Heart right ventricle (tissue), 16 donors: ENCODE measurements at regions not wholly inside any gene's neighbourhood (a gene's known extent, or its start where the extent isn't known, plus 50 kb on each side); places are given as distances from the start of the nearest gene placed in this dataset.
"Not testable (repeated sequence)": the region's sequence is repeated elsewhere in the genome, so short reads cannot be mapped to it uniquely, and the experiment has no call there.

ENCODE experiments used
- ATAC-seq, 8 donors: fragments of 200-7000 bp; cut with Tn5 transposase; one replicate each; pipeline ENCODE4 v1.9.1; 2020; ENCODE audit warnings: mild to moderate bottlenecking in 8 of 8, moderate library complexity in 8 of 8, moderate number of reproducible peaks in 1 of 8
- DNase-seq, 2 donors: peaks; one replicate each; pipeline ENCODE4 v3.0.0-alpha.2; 2020
- H3K27ac ChIP-seq, 10 donors: fragments of 200-600 bp; sonication (generic) in 2 of 10; one replicate each; pipeline versions ENCODE4 v1.5.0 to v1.8.0; 2020 to 2022; ENCODE audit warnings: mild to moderate bottlenecking in 3 of 10
- H3K27me3 ChIP-seq, 7 donors: fragments of 200-600 bp; one replicate each; pipeline ENCODE4 v1.8.0; 2021 to 2022; ENCODE audit warnings: mild to moderate bottlenecking in 2 of 7
- H3K36me3 ChIP-seq, 9 donors: fragments of 200-600 bp; sonication (generic) in 1 of 9; one replicate each; pipeline versions ENCODE4 v1.5.0 to v1.8.0; 2020 to 2022; ENCODE audit warnings: mild to moderate bottlenecking in 2 of 9
- H3K4me1 ChIP-seq, 9 donors: fragments of 200-600 bp; sonication (generic) in 1 of 9; one replicate each; pipeline versions ENCODE4 v1.5.0 to v1.8.0; 2020 to 2022; ENCODE audit warnings: mild to moderate bottlenecking in 4 of 9
- H3K4me3 ChIP-seq, 10 donors: fragments of 200-600 bp; sonication (generic) in 2 of 10; one replicate each; pipeline versions ENCODE4 v1.5.0 to v1.8.0; 2020 to 2022; ENCODE audit warnings: mild to moderate bottlenecking in 7 of 10, moderate library complexity in 2 of 10
- H3K9me3 ChIP-seq, 11 donors: fragments of 200-600 bp in 10 of 11; sonication (generic) in 2 of 11; one replicate each; pipeline versions ENCODE4 v1.5.0 to v1.8.0; 2013 to 2022; ENCODE audit warnings: mild to moderate bottlenecking in 2 of 11, control low read depth in 1 of 11, moderate library complexity in 1 of 11
- WGBS, 2 donors: extraction: QIAGEN DNeasy Blood & Tissue Kit; methylation state at CpG; one replicate each; pipeline ENCODE4 v1.1.7; 2013; ENCODE audit warnings: inconsistent platforms in 1 of 2; 5-methylcytosine and 5-hydroxymethylcytosine counted together
- intact Hi-C, 10 donors: fragments of 100-400 bp; cut with DNase I; formaldehyde crosslinking; loops; one replicate each; pipeline versions ENCODE4 v1.11.1 to v1.14.2; 2022
- TF ChIP-seq, protein P1 (sequence below), 9 donors: fragments of 200-600 bp; sonication (generic) in 2 of 9; IDR thresholded peaks; one replicate each; pipeline versions ENCODE4 v1.5.0 to v1.8.0; 2021 to 2022; ENCODE audit warnings: antibody characterized with exemption in 9 of 9, mild to moderate bottlenecking in 5 of 9, moderate library complexity in 1 of 9
- donor health status: Arrhythmogenic right ventricular cardiomyopathy.
- donor health status: ischemic (EF 13 %, LVEDD 7.1; RV severe dilation, severe dysfunction).
- donor health status: healthy with polysubstance abuse.
- donor health status: DM: no; HTN: yes; CAD: no.
- donor health status: DM: no; HTN: no; CAD: no.
- donor health status: ischemic (EF 25% LVEDD 6.9; RV normal size, moderate dysfunction).
- donor health status: ischemic (EF 25% LVEDD 5.7; RV mildly dilated, moderate dysfunction).
- donor health status: healthy.
- donor health status: DM: yes; HTN: yes; CAD: no.
- donor health status: Ischemic cardiomyopathy.
- donor health status: ischemic (EF 35%, LVEDD 5.7; RV mildly dilated, moderate dysfunction).
- donor health status: nonischemic (EF 11% LVEDD 7.7; RV severe dilation, severe dysfunction).
- donor health status: DM: yes; HTN: yes; CAD: no.
- donor health status: PGD.
- donor health status: ischemic (EF 29% LVEDD 5.4; RV normal size, mild dysfunction).
- donor health status: nonischemic (EF 23%, LVEDD 6.1; RV moderate dilation, normal function).

DNA sequence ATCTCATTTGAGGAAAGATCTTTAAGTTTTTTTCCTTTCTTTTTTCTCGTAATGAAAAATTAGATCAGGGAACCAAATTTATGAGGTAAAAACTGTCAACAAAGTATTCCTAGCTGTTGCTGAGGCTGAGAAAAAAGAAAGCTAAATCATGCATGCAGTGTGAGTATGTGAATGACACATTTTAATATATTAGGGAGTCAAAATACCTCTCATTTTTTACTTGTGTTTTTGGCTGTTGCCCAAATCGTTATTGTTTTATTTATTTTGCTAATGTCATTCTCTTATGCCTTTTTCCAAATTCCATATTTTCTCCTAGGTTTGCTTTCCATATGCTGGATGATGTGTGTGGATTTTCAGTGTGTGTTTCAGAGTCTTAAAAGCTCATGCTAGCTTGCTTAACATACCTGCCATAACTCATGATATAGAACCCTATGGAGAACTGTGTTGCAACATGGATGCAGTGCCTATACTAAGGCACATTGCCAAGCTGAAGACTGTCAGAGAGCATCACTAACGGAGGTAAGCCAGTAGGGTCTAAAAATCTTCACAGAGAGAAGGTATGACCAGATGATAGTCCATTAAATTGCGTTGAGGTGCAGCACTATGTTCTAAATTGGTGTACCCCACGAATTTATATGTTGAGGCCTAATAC is 629.5 kb upstream of the KCNMB2 start:
- ATAC-seq (no peak), DNase-seq (no peak)
- TF ChIP-seq, protein P1, sequence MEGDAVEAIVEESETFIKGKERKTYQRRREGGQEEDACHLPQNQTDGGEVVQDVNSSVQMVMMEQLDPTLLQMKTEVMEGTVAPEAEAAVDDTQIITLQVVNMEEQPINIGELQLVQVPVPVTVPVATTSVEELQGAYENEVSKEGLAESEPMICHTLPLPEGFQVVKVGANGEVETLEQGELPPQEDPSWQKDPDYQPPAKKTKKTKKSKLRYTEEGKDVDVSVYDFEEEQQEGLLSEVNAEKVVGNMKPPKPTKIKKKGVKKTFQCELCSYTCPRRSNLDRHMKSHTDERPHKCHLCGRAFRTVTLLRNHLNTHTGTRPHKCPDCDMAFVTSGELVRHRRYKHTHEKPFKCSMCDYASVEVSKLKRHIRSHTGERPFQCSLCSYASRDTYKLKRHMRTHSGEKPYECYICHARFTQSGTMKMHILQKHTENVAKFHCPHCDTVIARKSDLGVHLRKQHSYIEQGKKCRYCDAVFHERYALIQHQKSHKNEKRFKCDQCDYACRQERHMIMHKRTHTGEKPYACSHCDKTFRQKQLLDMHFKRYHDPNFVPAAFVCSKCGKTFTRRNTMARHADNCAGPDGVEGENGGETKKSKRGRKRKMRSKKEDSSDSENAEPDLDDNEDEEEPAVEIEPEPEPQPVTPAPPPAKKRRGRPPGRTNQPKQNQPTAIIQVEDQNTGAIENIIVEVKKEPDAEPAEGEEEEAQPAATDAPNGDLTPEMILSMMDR (IDR thresholded peaks at IDR 0.05): no peak
- no peaks in the 10 kb centered on the region for H3K36me3 ChIP-seq
- no peaks in the 10 kb centered on the region for H3K9me3 ChIP-seq
- H3K27me3 ChIP-seq: no peaks in the 10 kb centered on the region
- WGBS, 2 donors: 84 to 90% methylated on average over 5 of the region's 5 CpGs
- intact Hi-C loops: no loop called here
- peaks cover 0 to 26% (median 12%) of the 10 kb centered on the region in 9 donors for H3K4me1 ChIP-seq
- no peak overlapping the region for H3K4me3 ChIP-seq
- H3K27ac ChIP-seq: peak overlapping the region in 4 of 10 donors; percentile 35 to 79 (median 60)

DNA sequence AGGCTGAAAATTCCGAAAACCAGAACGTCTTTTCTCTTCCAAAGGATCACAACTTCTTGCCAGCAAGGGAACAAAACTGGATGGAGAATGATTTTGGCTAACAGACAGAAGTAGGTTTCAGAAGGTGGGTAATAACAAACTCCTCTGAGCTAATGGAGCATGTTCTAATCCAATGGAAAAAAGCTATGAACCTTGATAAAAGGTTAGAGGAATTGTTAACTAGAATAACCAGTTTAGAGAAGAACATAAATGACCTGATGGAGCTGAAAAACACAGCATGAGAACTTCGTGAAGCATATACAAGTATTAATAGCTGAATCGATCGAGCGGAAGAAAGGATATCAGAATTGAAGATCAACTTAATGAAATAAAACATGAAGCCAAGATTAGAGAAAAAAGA is 626.7 kb upstream of the KCNMB2 start:
- ATAC-seq, DNase-seq, H3K27me3 ChIP-seq, H3K27ac ChIP-seq, H3K36me3 ChIP-seq, intact Hi-C loops, H3K4me3 ChIP-seq: not testable (repeated sequence)
- peaks cover 0 to 10% (median 0%) of the 10 kb centered on the region in 11 donors for H3K9me3 ChIP-seq
- H3K4me1 ChIP-seq: peaks cover 0 to 24% (median 12%) of the 10 kb centered on the region in 9 donors
- whole genome bisulfite sequencing, 2 donors: 96 to 98% methylated on average over 6 of the region's 6 CpGs

DNA sequence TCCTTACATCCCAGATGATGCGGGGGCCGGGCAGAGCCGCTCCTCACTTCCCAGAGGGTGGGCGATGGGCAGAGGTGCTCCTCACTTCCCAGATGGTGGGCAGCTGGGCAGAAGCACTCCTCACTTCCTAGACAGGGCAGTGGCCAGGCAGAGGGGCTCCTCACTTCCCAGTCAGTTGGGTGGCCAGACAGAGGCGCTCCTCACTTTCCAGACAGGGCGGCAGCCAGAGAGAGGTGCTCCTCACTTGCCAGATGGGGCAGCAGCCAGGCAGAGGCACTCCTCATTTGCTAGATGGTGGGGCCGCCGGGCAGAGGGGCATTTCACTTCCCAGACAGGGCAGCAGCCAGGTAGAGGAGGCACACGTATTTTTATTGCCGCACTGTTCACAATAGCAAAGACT is 622.0 kb upstream of the KCNMB2 start:
- TF ChIP-seq, protein P1 (IDR thresholded peaks at IDR 0.05): no peak
- Histone ChIP-seq H3K9me3 (peaks cover 0 to 10% (median 0%) of the 10 kb centered on the region in 11 donors), H3K36me3 (no peaks in the 10 kb centered on the region), H3K4me3 (no peak overlapping the region), H3K27ac (no peak overlapping the region), H3K27me3 (no peaks in the 10 kb centered on the region), H3K4me1 (no peaks in the 10 kb centered on the region)
- intact Hi-C loops: no loop called here
- ATAC-seq (no peak), DNase-seq (no peak)
- 97 to 99% methylated on average over 10 of the region's 10 CpGs for WGBS, 2 donors

DNA sequence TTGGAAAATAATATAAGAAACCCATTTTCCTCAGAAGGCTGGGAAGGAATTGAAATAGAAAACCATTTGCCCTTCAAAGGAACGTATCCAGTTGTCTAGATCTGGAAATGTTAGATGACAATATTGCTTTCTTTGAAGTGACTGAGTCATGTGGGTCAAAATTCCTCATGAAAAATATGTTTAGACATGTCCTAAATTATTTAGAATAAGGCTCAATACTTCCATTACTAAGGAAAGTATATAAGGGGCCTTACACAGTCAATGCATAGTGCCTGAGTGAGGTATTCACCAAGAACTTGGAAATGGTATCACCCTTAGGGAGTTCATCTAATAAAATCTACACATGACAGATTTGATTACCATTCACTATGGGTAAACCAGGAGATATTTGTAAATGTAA is 619.8 kb upstream of the KCNMB2 start:
- TF ChIP-seq, protein P1 (IDR thresholded peaks at IDR 0.05): no peak
- DNase-seq (no peak), ATAC-seq (no peak)
- WGBS, 2 donors: 90 to 95% methylated on average over 1 of the region's 1 CpG
- intact Hi-C loops: no loop called here
- Histone ChIP-seq H3K9me3 (peaks cover 0 to 10% (median 0%) of the 10 kb centered on the region in 11 donors), H3K4me3 (no peak overlapping the region), H3K36me3 (no peaks in the 10 kb centered on the region), H3K27ac (no peak overlapping the region), H3K27me3 (no peaks in the 10 kb centered on the region), H3K4me1 (no peaks in the 10 kb centered on the region)

DNA sequence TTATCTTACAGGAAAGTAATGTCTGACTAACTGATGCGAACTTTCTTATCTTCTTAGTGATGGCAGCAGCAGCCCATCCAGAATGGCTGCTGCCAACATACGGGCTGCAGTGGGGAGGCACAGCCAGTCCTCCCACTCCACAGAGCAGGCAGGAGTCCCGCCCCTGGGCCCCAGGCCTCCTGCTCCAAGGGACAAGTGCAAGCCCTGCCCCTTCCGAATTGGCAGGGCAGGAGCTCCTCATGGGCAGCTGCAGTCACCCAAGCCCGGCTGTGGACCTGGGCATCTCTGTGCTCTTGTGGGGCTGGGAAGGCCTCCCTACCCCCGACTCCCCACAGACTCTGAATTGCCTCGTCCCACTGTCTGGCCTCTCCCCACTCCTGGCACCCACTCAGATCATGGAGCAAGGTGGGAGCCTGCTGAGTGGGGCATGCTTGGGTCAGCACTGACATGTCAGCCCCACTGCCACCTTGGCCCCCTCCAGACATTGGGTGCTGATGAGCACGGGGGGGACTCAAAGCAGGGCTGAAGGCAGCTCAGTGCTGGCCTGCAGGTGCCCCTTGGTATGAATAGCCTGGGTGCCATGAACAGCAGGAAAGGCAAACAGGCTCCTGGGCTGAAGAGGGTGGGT is 618.9 kb upstream of the KCNMB2 start:
- DNase-seq (no peak), ATAC-seq (no peak)
- TF ChIP-seq, protein P1 (IDR thresholded peaks at IDR 0.05): no peak
- intact Hi-C loops: no loop called here
- no peaks in the 10 kb centered on the region for H3K27me3 ChIP-seq
- no peak overlapping the region for H3K27ac ChIP-seq
- 97% methylated on average over 8 of the region's 8 CpGs for WGBS, 2 donors
- H3K9me3 ChIP-seq: peaks cover 0 to 10% (median 0%) of the 10 kb centered on the region in 11 donors
- H3K4me1 ChIP-seq: no peaks in the 10 kb centered on the region
- no peaks in the 10 kb centered on the region for H3K36me3 ChIP-seq
- H3K4me3 ChIP-seq: no peak overlapping the region
